GM18520 (cell line): ENCODE measurements at regions not wholly inside any gene's neighbourhood (a gene's known extent, or its start where the extent isn't known, plus 50 kb on each side); places are given as distances from the start of the nearest gene placed in this dataset.

Source experiments
- ATAC-seq: cut with Tn5 transposase; IDR thresholded peaks from one replicate; pipeline ENCODE4 v1.9.1; 2021; ENCODE audit not compliant: unreplicated experiment

- no peak for ATAC-seq
These were observed 88.4 kb upstream of the TMPRSS2 start for GRCh38 chr21:41596241-41596925.

DNA sequence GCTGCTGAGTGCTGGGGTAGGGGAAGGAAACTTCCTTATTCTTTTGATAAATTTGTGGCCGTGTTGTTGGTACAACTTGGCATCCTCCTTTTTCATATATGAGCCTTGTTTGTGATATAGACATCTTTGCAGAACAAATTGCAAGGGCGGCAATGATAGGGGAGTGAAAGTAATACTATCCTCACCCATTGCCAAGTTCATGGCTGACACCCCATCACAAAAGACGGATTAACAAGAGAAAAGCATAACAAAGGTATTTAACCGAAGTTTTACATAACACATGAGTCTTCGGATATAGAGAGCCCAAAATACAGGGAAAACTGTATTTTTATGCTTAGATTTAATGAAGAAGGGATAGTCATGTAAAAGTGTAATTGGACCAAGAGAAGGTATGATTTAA lies 86.3 kb upstream of the TMPRSS2 start:
- ATAC-seq: no peak

- no peak for ATAC-seq
These were observed 85.8 kb upstream of the TMPRSS2 start for GRCh38 chr21:41593760-41594138.

DNA sequence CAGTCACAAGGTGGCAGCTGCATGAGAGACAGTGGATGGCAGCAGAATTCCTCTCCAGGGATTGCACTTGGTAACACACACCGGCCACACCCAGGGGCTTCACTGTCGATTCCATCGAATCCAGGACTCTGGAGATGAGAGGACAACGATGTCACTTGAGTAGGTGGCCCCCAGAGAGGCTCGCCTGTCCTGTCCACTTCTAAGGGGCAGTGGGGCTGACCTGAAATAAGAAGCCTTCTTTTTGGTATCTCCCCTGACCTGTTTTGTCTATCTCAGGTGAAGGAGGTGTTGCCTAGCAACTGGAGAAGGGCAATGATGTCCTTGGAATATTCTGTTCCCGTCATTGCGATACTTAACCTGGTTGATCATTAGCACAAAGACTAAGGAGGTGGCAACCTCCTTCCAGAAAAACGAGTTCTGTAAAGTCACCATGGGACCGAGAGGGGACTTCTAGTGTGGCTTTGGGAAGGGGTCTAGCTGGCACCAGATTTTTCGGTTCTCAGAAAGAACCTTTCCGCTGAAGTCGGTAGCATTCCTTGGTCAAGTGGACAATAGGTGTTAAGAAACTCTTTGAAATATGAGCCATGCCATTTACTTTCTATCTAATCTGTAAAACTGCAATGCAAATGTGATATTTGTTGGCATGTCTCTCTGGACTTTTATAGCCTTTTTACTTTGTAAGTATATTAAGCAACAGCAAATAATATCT lies 85.2 kb upstream of the TMPRSS2 start:
- no peak for ATAC-seq

DNA sequence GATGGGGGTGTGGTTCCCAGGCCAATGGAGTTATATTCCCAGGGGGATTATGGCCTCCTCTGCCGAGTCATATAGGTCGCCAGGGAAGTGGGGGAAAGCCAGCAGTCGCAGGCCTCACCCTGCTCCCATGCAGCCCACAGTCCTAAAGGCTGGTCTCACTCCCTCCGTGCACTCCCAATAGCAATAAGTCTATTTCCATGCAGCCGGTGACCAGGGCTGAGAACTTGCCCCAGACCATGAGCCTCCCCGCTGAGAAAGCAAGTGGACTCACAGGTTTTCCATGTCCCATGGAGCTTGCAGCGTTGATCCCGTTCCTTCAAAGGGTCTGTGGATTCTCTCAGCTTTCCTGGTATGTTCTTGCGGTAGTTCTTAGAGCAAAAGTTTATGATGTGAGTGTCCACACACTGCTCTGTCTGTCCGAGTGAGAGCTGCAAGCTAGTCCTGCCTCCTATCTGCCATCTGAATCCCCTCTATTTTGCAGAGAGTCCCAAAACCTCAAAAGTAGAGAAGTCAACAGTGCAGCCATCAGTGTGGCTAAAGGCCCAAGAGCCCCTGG lies 81.7 kb upstream of the TMPRSS2 start:
- no peak for ATAC-seq

- no peak for ATAC-seq
These were observed 81.2 kb upstream of the TMPRSS2 start for GRCh38 chr21:41589131-41589530.

DNA sequence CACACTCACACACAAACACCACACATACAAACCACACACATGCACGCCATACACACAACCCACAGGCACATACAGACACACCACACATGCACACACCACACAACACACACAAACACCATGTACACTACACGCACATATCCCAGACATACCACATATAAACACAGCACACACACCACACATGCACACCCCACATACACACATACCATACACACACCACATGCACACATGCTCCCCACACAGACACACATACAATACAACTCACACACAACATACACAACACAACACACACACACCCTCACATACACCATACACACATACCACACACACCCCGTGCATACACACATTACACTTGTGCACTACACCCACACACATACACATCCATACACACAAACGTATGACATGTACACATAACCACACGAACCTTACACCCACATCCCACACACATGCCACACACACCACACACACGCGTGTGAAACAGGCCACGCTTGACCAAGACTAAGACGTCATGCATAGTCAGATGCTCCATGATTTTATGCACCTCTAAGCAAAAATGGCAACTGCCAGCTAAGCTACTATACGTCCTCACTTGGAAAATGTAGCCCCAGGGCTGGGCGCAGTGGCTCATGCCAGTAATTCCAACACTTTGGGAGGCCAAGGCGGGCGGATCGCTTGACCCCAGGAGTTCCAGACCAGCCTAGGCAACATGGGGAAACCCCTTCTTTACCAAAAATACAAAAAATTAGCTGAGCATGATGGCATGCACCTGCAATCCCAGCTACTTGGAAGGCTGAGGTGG lies 77.4 kb upstream of the TMPRSS2 start:
- ATAC-seq: no peak

- ATAC-seq: no peak
These were observed 76.7 kb upstream of the TMPRSS2 start for GRCh38 chr21:41584603-41585176.

DNA sequence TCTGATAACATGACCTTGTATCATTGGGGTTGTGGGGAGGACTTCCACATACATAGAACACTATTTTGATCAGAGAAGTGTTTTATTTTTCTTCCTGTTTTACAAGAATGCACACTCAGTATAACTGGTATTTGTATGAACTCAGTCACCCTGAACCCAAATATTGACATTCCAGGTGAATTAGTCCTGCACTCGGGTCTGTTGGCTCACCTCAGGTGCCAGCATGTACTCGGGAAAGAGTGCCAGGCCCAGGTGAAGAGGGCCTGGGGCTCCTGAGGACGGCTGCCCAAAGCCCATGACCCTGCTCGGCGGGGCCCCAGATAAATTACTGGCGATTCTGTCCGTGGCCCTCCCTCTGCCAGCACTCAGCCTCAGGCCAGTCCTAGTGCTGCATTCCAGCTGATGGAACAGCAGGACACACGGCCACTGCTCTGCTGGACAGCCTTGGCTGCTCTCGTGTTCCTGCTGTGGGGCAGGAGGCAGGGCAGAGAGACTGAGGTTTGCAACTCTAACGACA lies 75.4 kb upstream of the TMPRSS2 start:
- ATAC-seq: no peak

DNA sequence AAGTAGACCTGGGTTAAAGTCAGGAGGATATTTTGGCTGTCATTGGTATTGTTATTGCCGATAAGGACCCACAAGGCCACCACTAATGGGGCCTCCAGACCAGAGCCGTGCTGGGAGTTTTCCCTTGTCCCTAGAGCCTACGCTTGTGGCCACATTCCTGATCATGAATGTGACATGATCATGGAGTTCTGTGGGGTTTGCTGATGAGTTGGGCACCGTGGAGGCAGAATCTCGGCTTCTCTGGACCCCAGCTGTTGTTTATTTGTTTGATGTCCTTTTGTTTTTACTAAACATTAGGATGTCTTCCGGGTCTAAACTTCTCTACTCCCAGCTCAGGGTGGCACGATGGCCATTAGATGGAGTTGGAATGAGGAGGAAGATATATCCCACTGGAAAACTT lies 74.9 kb upstream of the TMPRSS2 start:
- ATAC-seq: no peak

- no peak for ATAC-seq
These were observed 74.4 kb upstream of the TMPRSS2 start for GRCh38 chr21:41582298-41582840.

- ATAC-seq: no peak
These were observed 73.8 kb upstream of the TMPRSS2 start for GRCh38 chr21:41581592-41582228.

GRCh38 chr21:41580758-41581554 lies 73.0 kb upstream of the TMPRSS2 start:
- ATAC-seq: no peak

DNA sequence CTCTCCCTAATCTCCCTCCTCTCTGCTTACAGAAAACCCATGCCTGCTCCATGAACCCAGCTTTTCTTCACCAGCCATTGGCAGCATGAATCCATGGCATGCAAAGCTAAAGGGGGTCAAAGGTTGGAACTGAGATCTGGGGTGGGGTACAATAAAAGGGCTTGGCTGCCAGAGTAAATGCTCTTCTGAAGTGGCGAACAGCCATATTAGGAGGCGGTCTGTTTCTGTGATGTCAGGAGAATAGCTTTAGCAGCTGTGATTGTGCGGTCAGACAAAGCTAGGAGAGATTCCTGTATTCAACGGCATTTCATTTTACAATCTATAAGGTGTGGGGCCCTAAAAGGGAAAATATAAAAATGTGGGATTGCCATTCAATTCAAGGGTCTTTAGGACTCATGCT lies 71.7 kb upstream of the TMPRSS2 start:
- no peak for ATAC-seq

DNA sequence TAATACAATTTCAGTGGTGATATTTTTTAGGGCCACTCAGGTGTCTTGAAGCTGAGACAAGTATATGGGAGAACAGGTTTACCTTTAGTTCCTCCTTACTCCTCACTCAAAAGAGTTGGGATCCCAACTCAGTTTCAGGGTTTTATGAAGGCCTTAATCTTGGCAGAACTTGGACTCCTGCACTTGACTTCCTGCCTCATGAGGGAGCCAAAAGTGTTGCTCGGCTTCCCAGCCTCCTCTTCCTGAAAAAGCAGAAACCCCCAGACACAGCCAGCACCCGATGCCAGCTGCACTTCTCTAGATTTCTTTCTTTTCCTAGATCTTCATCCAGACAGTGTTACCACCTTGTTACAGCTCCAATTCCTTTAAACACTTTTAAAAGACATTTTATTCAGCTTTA lies 70.8 kb upstream of the TMPRSS2 start:
- ATAC-seq: no peak

DNA sequence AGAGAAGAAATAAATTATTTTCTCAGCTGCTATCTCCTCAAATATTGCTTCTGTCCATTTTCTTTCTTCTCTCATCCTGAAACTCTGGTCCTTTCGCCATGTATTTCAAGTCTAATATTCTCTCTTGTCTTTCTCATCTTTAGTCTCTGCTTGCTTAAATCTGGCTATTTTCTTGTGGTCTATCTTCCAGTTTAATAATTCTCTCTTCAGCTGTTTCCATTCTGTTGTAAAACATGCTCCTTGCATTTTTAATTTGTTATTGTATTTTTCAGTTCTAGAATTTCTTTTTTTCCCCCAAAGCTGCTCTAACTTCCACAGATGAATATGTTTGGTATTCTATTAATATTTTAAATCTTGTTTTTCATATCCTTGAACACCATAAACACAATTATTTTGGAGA lies 70.1 kb upstream of the TMPRSS2 start:
- ATAC-seq: no peak

DNA sequence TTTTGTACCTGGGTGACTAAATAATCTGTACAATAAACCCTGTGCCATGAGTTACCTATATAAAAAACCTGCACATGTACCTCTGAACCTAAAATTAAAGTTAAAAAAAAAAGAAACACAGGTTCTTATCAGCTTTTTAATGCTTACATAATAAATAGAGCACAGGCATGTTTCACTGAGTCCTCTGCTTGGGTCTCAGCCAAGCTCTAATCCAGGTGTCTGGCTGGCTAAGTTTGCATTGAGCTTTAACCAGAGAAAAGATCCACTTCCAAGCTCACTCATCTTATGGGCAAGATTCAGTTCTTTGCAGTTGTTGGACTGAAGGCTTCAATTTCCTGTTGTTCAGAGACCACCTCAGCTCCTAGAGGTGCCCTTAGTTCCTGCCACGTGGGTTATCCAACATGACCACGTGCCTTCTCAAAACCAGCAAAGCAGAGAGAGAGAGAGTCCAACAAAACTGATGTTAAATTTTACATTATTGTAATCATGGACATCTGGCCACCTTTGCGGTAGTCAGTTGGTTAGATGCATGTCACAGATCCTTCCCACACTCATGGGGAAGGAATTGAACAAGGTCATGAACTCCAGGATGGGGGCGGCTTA lies 68.2 kb upstream of the TMPRSS2 start:
- ATAC-seq: no peak

GRCh38 chr21:41573902-41574690 lies 66.1 kb upstream of the TMPRSS2 start:
- no peak for ATAC-seq
